HG03439 (cell line): ENCODE measurements at regions not wholly inside any gene's neighbourhood (a gene's known extent, or its start where the extent isn't known, plus 50 kb on each side); places are given as distances from the start of the nearest gene placed in this dataset.
"Not testable (repeated sequence)": the region's sequence is repeated elsewhere in the genome, so short reads cannot be mapped to it uniquely, and the experiment has no call there.

Experiments used
- ATAC-seq: cut with Tn5 transposase; IDR thresholded peaks from one replicate; pipeline ENCODE4 v1.9.1; 2021; ENCODE audit warnings: mild to moderate bottlenecking, moderate library complexity; ENCODE audit not compliant: unreplicated experiment

DNA sequence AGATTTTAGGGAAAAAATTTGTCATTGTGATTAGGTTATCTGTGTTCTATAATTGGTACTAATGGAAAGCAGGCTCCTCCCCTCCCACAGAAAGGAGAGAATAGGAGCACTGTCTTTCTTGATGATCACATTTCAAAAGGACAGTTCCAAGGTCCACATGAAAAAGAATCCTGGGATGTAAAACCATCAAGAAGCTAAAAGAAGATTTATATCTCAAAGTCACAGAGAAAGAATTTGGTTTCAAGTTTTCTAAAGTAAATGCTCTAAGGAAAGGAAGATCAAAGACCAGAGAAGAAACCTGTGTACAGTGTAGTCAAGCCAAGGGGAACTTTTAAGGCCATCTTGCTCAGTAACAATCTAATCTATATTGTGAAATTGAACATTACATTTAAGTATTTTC, 652.7 kb upstream of the HS3ST5 start:
- ATAC-seq, result no peak

DNA sequence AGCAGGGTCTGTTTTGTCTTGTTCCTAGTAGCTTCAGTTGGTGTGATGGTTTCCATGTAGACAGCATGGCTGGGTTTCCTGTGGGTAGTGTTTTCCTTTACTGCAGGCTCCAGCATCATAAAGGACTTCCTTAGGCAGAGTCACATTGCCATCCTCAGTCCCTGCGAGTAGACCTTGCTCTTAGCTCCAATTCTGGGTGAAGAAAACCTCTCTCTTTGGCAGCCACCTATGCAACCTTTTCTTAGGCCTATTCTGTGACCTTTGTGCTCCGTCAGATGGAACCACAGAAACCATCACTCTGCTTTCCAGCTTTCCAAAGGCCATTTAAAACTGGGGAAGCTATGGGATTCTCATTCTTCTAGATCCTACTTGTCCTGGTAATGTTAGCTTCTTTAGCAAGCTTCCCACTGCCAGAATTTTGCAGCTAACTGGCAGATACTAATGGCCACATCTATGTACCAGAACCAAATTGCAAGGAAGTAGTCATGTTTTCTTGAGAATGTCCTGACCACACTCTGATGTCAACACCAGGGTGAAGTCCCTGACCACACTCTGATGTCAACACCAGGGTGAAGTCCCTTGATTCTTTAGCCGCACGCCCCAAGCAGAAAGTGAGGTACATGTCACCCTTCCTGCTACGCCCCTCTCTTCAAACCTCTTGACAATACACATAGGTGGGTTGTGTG, 646.6 kb upstream of the HS3ST5 start:
- ATAC-seq, result peak; percentile 98

DNA sequence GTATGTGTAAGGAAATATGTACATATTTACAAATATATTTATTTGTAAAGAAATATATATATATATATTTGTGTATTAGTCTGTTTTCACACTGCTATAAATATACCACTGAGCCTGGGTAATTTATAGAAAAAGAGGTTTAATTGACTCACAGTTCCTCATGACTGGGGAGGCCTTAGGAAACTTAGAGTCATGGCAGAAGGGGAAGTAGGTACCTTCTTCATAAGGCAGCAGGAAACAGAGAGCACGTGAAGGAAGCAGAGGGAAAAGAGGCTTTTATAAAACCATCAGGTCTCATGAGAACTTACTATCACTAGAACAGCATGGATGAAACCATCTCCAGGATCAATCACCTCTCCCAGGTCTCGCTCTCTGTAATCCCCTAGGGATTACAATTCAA, 644.5 kb upstream of the HS3ST5 start:
- ATAC-seq, result no peak

DNA sequence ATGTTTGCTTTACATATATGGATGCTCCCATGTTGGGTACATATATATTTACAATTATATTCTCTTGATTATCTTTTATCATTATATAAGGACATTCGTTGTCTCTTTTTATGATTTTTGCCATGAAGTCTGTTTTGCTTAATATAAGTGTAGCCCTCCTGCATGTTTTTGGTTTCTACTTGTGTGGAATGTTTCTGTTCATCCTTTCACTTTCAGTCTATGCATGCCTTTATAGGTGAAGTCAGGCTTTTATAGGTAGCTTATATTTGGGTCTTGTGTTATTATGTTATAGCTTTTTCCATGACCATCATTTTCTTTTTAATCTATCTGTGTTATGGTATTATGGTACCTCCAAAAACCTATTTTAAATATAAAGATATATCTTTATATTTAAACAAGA, 612.5 kb upstream of the HS3ST5 start:
- ATAC-seq, result no peak

DNA sequence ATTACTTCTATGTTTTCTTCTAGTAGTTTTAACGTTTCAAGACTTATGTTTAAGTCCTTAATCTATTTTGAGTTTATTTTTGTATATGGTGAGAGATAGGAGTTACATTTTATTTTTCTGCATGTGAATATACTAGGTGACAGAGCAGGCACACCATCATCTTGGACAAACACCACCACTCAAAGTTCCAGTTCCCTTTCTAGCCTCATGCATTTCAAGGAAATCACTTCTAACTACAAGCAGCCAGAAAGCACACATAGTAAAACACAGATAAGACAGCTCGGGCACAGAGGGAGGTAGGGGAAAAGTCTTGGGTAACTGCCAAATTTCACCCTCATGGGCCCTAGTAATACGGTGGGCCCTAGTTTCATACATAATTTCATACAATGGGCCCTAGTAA, 609.4 kb upstream of the HS3ST5 start:
- no peak for ATAC-seq

DNA sequence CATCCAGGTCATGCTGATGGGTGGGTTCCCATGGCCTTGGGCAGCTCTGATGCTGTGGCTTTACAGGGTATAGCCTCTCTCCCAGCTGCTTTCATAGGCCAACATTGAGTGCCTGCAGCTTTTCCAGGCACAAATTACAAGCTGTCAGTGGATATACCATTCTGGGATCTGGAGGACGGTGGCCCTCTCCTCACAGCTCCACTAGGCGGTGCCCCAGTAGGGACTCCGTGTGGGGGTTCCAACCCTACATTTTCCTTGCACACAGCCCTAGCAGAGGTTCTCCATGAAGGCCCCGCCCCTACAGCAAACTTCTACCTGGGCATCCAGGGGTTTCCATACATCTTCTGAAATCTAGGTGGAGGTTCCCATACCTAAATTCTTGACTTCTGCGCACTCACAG, 602.6 kb upstream of the HS3ST5 start:
- no peak for ATAC-seq

DNA sequence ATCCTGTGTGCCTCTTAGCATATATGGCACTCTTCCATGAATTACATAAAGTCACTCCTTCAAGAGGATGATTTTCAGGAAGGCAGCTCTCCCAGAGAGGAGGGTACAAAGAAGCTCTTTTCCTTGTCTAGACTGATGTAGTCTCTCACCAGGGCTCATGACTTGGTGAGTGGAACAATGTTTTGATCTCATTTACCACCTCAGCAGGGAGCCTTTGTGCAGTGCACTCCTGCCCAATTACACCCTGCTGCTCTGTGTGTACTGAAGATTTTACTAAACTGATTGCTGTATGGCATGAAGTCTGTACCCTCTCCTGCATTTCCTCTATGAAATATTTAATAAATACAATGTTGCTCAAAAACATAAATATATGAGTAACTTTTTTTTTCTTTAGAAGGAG, 598.3 kb upstream of the HS3ST5 start:
- no peak for ATAC-seq

DNA sequence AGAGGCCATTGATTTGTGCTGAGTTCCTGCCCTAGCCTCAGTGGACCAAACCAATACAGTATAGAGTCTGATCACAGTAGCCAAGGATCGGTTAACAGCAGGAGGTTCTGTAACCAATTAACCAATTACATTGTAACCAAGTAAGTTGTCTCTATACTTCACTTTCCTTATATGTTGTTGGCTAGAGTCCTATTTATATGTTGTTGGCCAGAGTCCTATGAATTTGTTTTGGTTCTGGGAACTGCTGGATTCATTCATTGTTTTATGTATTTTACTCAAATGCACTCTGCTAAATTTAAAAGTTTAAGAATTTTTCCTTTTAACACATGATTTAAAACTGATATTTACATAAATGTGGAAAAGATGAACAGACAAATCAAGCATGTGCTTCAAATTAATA, 597.4 kb upstream of the HS3ST5 start:
- no peak for ATAC-seq

DNA sequence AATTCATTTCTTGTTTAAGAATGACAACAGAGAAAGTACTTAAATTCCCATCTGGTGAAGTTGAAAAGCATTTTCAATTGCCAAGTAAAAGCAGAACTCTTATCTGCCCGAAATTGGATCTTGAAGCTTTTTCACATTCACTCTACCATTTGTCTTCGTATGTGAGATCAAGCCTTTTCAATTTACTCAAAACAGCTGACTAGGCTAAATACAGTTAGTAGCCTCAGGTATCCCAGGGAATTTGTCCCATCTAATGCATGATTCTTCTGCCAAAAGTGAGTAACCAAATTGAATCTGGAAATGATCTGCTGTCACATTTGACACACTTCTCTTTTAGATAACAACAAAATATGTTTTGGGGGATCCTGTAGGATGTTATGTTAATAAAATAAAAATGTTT, 596.8 kb upstream of the HS3ST5 start:
- ATAC-seq, result no peak

DNA sequence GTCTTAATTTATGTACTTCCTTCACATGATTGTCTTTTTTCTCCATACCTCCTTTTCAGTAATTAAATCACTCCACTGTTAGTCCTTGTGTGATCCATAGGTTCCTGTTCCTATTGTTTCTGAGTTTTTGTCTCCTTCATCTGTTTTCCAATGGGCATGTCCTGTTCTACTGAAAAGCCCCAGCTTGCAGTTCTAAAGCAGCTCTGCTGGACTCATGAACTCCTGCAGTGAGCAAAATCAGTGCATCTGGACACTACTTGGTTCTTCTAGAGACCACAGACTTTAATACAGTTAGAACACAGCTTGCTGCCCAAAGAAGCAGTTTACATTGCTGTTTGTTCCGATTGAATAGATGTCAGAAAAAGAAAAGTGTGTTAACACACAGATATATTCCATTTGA, 593.3 kb upstream of the HS3ST5 start:
- ATAC-seq, result no peak

DNA sequence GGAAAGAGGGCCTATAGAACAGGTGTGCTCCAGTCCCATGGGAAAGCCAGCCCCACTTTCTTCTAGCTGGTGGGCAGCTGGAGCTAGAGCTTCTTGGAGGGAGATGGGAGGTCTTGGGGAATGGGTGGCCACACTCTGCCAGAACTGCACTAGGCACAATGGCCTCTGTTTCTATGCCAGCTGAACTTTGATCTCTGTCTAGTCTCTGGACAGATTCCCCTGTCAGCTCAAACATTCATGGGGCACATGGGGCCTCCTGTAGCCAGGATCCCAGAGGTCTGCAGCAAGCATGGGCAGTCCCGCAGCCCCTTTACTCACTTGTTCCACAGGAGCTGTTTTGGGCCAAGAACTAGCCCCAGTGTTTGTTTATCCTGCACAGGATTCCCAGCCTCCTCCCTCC, 591.3 kb upstream of the HS3ST5 start:
- no peak for ATAC-seq

DNA sequence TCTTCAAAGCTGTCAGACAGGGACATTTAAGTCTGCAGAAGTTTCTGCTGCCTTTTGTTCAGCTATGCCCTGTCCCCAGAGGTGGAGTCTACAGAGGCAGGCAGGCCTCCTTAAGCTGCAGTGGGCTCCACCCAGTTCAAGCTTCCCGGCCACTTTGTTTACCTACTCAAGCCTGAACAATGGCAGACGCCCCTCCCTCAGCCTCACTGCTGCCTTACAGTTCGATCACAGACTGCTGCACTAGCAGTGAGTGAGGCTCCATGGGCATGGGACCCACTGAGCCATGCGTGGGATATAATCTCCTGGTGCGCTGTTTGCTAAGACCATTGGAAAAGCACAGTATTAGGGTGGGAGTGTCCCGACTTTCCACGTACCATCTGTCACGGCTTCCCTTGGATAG, 585.9 kb upstream of the HS3ST5 start:
- not testable (repeated sequence) for ATAC-seq

DNA sequence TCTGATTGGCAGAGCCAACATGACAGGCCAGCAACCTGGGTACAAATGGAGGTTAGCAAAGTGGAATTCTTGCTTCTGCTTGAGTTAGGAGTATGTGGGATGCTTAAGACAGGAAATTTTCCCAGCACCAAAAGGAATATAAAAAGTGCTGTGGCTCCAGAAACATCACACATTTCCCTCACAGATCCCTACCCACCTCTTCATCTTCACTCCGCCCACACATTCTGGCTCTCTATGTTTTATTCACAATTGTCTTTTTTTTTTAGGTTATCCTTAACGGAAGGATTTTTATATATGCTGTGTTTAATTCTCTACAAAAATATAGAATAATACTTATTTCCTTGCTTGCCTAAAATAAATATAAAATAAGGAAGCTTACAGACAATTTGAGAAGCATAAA, 563.3 kb upstream of the HS3ST5 start:
- ATAC-seq, result no peak

DNA sequence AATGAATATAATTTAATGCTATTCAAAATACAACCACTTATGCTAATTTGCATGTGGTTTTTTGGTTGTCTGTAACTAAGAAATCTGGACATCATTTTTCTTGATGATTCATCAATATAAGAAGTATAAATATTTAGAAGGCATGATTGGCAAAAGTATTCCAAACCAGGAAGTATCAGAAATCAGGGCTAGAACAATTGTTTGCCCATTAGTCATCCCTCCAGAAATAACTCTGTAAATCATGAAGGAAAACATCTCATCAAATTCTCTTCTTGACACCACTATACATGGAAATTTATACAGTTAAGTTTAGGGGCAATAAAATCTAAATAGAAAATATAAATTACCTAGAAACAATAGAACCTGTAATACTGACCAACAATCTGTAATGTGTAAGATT, 554.7 kb upstream of the HS3ST5 start:
- no peak for ATAC-seq

DNA sequence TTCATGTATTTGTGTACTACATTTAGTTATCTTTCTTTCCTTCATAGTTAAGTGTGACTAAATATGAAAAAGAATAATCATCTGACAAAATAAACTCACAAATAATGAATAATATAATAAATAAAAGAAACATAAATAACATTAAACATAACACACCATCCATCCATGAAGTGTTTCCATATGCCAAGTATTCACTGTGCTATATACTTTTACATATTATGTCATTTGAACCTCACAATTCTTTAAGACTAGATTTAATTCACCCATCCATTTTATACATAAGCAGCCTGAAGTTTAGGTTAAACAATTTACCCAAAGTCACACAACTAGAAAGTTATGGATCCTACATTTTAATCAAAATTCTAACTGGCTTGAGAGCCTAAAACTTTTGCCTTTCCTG, 549.4 kb upstream of the HS3ST5 start:
- ATAC-seq, result no peak

DNA sequence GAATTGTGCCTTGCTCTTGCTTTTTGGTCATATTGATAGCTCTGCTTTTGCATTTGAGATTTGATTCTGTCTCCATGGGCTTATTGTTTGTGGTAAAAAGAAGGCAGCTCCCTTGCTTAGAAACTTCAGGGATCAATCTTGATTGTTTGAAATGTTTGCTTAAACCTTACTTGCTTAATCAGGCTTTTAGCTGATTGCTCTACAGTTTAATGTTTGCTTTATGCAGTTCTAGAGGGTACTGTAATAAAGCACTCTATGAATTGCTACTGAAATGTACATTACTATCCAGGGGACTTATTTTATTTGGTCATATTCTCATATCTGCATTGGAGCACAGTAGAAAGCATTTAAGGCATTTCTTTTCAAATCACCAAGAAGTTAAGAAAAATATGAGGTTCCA, 545.4 kb upstream of the HS3ST5 start:
- no peak for ATAC-seq

DNA sequence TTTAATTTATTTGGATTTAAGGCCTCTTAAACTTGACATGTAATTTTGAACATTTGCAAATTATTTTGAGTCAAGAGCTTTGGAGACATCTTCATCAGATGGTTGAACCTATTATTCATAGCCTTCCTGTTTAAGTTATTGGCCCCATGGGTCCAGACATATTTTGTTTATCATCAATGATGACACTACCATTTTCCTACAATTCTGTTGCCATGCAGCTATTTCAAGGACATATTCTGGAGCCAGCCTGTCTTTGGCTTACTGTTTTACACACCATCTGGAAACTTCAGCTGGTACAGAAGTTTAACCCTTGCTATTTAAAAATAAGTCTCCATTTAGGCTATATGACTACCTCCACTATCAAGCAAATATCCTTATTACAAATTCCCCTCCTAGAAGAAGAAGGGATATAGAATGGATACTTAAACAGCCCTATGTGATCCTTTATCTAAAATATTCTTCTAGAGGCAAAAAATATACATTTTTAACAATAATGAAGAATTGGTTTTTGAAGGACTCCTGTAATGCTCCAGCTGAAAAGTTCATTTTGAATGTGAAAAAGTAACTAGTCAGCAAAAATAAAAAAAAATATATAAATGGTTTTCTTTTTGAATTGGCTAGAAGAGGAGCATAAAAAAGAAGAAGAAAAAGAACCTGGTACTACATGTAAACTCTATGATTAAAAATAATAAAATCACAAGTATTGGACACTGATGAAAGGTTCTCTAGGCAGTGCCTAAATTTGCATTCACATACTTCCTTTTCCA, 544.0 kb upstream of the HS3ST5 start:
- ATAC-seq, result no peak

DNA sequence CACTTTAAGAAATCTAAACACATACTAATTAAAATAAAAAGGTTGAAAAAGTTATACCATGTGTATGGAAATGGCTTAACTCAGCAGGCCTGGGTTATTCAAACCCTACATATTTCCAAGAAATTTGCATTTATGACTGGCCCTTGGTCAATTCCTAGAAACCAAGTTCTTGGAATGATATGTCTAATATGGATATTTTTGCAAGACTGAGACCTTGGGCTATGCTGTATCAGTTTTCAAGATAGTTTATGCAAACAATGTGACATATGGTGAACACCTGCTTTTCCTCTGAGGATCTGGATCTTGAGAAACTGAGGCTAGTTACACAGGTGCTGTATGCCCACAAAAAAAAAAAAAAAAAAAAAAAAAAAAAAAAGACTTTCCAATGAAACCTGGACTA, 536.9 kb upstream of the HS3ST5 start:
- no peak for ATAC-seq

DNA sequence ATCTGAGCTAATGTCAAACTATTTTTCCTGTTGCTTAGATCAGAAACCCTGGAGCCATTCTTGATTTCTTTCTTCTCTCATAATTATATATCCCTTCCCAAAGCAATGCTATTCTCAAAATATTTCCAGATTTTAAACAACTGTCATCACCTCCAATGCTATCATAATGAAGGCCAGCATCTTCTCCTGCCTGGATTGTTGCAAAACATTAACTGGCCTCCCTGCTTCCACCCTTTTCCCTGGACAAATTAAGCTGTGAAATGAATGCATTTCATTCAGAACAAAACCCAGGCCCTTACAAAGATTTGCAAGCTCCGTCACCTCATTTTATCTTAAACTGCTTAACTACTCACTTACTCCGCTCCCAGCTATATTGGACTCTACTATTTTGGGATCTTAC, 535.3 kb upstream of the HS3ST5 start:
- ATAC-seq, result no peak

DNA sequence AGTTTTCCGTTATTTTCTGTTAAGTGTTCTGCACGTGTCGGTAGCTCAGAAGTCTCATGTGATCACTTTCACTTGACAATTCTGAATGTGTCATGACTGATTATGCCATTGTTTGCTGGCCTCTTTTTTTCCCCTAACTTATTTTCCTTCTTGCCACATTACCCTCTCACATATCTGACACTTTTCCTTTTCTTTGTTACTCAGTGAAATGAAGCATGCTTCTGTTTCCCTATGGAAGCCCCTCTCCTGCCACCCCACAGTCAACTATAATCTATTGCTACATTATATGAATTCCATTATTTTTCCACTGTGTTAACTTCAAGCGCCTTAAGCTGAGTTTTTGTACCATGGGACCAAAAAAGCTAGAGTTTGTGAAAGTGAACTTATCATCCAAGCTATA, 531.6 kb upstream of the HS3ST5 start:
- ATAC-seq, result no peak

DNA sequence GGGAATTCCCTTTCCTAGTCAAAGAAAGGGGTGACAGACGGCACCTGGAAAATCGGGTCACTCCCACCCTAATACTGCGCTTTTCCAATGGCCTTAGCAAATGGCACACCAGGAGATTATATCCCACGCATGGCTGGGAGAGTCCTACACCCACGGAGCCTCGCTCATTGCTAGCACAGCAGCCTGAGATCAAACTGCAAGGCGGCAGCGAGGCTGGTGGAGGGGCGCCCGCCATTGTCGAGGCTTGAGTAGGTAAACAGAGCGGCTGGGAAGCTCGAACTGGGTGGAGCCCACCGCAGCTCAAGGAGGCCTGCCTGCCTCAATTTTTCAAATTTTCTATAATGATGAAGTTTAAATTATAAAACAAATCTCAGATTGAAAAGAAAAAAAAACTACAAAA, 522.7 kb upstream of the HS3ST5 start:
- not testable (repeated sequence) for ATAC-seq

DNA sequence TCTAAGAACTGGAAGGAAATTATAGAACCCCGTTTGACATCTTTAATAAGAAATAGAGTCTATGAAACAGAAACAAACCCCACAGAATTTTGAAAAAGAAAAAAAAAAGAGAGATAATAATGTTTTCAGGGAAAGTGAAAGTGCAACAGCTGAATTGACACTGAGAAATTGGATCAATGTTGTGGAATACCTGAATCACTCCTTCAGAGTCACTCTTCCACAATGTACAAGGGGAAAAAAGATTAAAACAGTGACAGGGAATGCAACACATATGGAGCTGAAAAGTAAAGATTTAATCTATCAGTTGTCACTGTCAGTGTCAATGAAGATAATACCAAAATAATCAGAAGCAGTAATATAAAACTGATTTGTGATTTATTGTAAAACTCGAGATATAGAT, 520.8 kb upstream of the HS3ST5 start:
- no peak for ATAC-seq

DNA sequence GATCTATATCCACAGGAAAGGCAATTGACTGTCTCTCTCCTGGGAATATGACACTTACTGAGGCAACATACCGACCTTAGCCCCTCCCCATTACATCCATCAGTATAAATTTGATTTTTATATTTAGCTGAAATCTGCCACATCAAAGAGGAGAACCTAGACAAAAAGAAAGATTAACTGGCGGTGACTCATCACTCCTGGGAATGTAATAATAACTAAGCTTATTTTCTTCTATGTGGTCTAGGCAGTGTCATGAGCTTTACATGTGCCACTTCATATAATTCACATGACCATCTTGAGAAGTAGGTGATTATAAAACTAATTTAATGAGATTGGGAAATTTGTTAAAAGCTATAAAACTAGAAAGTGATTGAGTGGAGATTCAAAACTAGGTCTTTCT, 520.0 kb upstream of the HS3ST5 start:
- ATAC-seq, result no peak
